PC-9 (cell line): ENCODE measurements at regions not wholly inside any gene's neighbourhood (a gene's known extent, or its start where the extent isn't known, plus 50 kb on each side); places are given as distances from the start of the nearest gene placed in this dataset.

ENCODE experiments used
- BruUV-seq: library from RNA; stranded (reverse); fragments of 400-500 nt; replicated peaks from 2 replicates; lab custom pipeline; 2021; lab: Mats Ljungman, UMichigan
- CTCF ChIA-PET: fragments of 300-600 bp; sonication (Branson Sonifier 250); formaldehyde crosslinking; loops from one replicate; lab custom pipeline; 2022; ENCODE audit warnings: antibody characterized with exemption; lab: Charles Lee
- POLR2A ChIA-PET: fragments of 300-600 bp; sonication (Branson Sonifier 250); formaldehyde crosslinking; loops from one replicate; lab custom pipeline; 2022; ENCODE audit warnings: antibody characterized with exemption; ENCODE audit not compliant: unreplicated experiment; lab: Charles Lee
- DNase-seq, 2 experiments: peaks; one replicate each; pipeline versions ENCODE4 v3.0.0 to v3.0.0-alpha.2; 2015 to 2022; ENCODE audit warnings: mixed read lengths in 1 of 2
- H2AFZ ChIP-seq: fragments of 200-600 bp; sonication (generic); 2 replicates; pipeline ENCODE4 v1.8.1; 2017; ENCODE audit warnings: antibody characterized with exemption
- H3F3A ChIP-seq: fragments of 200-600 bp; sonication (generic); 2 replicates; pipeline ENCODE4 v1.8.1; 2017; ENCODE audit warnings: antibody characterized with exemption, mild to moderate bottlenecking, low read depth; ENCODE audit not compliant: insufficient read depth
- H3K27ac ChIP-seq: fragments of 200-600 bp; sonication (generic); 2 replicates; pipeline ENCODE4 v1.6.1; 2016; ENCODE audit warnings: mixed run types
- H3K27me3 ChIP-seq: fragments of 200-600 bp; sonication (generic); 2 replicates; pipeline ENCODE4 v1.6.1; 2016; ENCODE audit warnings: low read depth, mixed run types; ENCODE audit not compliant: insufficient read depth
- H3K36me3 ChIP-seq: fragments of 200-600 bp; sonication (generic); 2 replicates; pipeline ENCODE4 v1.6.1; 2016; ENCODE audit warnings: low read depth, mixed run types
- H3K4me1 ChIP-seq: fragments of 200-600 bp; sonication (generic); replicated peaks from 2 replicates; pipeline ENCODE4 v1.6.1; 2016; ENCODE audit warnings: mixed run types; ENCODE audit not compliant: insufficient read depth
- H3K4me2 ChIP-seq: fragments of 200-600 bp; sonication (generic); 2 replicates; pipeline ENCODE4 v1.6.1; 2017; ENCODE audit warnings: mixed run types
- H3K4me3 ChIP-seq: fragments of 200-600 bp; sonication (generic); 2 replicates; pipeline ENCODE4 v1.6.1; 2016; ENCODE audit warnings: mixed run types
- H3K79me2 ChIP-seq: fragments of 200-600 bp; sonication (generic); 2 replicates; pipeline ENCODE4 v1.6.1; 2017; ENCODE audit warnings: low read depth, mixed run types
- H3K9me2 ChIP-seq: fragments of 200-600 bp; sonication (generic); 2 replicates; pipeline ENCODE4 v1.8.1; 2017; ENCODE audit warnings: mild to moderate bottlenecking; ENCODE audit not compliant: insufficient read depth
- H3K9me3 ChIP-seq: fragments of 200-600 bp; sonication (generic); 2 replicates; pipeline ENCODE4 v1.8.1; 2016; ENCODE audit warnings: low read depth; ENCODE audit not compliant: insufficient read depth
- H4K20me1 ChIP-seq: fragments of 200-600 bp; sonication (generic); 2 replicates; pipeline ENCODE4 v1.8.1; 2017; ENCODE audit not compliant: insufficient read depth
- CTCF ChIP-seq: fragments of 200-600 bp; sonication (generic); conservative IDR thresholded peaks from 2 replicates; pipeline ENCODE4 v1.6.1; 2017; ENCODE audit warnings: mixed run types, antibody characterized with exemption, mild to moderate bottlenecking, moderate library complexity
- EZH2 ChIP-seq: fragments of 200-600 bp; sonication (generic); IDR thresholded peaks from 2 replicates; pipeline ENCODE4 v1.8.0; 2017; ENCODE audit warnings: antibody characterized with exemption, low read depth
- intact Hi-C: fragments of 100-400 bp; cut with micrococcal nuclease; formaldehyde crosslinking; loops from one replicate; pipeline ENCODE4 v1.10.0; 2022; ENCODE audit not compliant: unreplicated experiment

- Histone ChIP-seq H3K27me3 (no peaks in the 10 kb centered on the region), H3K4me2 (no peak overlapping the region), H3K9me3 (no peaks in the 10 kb centered on the region), H3K4me1 (no peaks in the 10 kb centered on the region), H4K20me1 (no peaks in the 10 kb centered on the region), H3K4me3 (no peak overlapping the region), H2AFZ (no peak overlapping the region), H3F3A (no peaks in the 10 kb centered on the region), H3K36me3 (no peaks in the 10 kb centered on the region), H3K27ac (no peak overlapping the region), H3K79me2 (no peaks in the 10 kb centered on the region), H3K9me2 (no peaks in the 10 kb centered on the region)
- no TSS peak for BruUV-seq
- POLR2A ChIA-PET = no interaction called here
- no peak for TF ChIP-seq EZH2
- TF ChIP-seq CTCF = no peak
- intact Hi-C loops = no loop called here
- DNase-seq = no peak
- CTCF ChIA-PET = no interaction called here
Measured at GRCh38 chr4:58658701-58659100, 1548.5 kb upstream of the IGFBP7 start.

GRCh38 chr4:58653251-58653650 lies 1543.1 kb upstream of the IGFBP7 start:
- Histone ChIP-seq H3K27me3 (no peaks in the 10 kb centered on the region), H3K36me3 (no peaks in the 10 kb centered on the region)

GRCh38 chr4:58649226-58649625 lies 1539.0 kb upstream of the IGFBP7 start:
- H3K9me3 ChIP-seq = no peaks in the 10 kb centered on the region
- no peaks in the 10 kb centered on the region for H3K9me2 ChIP-seq
- no peaks in the 10 kb centered on the region for H3K36me3 ChIP-seq
- no peaks in the 10 kb centered on the region for H4K20me1 ChIP-seq
- H2AFZ ChIP-seq = no peak overlapping the region
- H3K4me2 ChIP-seq = no peak overlapping the region
- no peaks in the 10 kb centered on the region for H3K79me2 ChIP-seq
- H3K4me3 ChIP-seq = no peak overlapping the region
- no TSS peak for BruUV-seq
- no peak for DNase-seq
- H3K27ac ChIP-seq = no peak overlapping the region
- ChIA-PET CTCF (no interaction called here), POLR2A (no interaction called here)
- TF ChIP-seq CTCF (no peak), EZH2 (no peak)
- intact Hi-C loops = no loop called here
- H3F3A ChIP-seq = no peaks in the 10 kb centered on the region
- no peaks in the 10 kb centered on the region for H3K4me1 ChIP-seq
- H3K27me3 ChIP-seq = no peaks in the 10 kb centered on the region

More at GRCh38 chr4:58653251-58653650, 1543.1 kb upstream of the IGFBP7 start:
- H3K9me2 ChIP-seq = no peaks in the 10 kb centered on the region
- H3K4me2 ChIP-seq = no peak overlapping the region
- no peak for DNase-seq
- TF ChIP-seq CTCF = no peak
- no peak for TF ChIP-seq EZH2
- no peaks in the 10 kb centered on the region for H3F3A ChIP-seq
- no peaks in the 10 kb centered on the region for H4K20me1 ChIP-seq
- H3K79me2 ChIP-seq = no peaks in the 10 kb centered on the region
- no peaks in the 10 kb centered on the region for H3K9me3 ChIP-seq
- H3K27ac ChIP-seq = no peak overlapping the region
- H3K4me1 ChIP-seq = no peaks in the 10 kb centered on the region
- BruUV-seq = no TSS peak
- H3K4me3 ChIP-seq = no peak overlapping the region
- ChIA-PET POLR2A (no interaction called here), CTCF (no interaction called here)
- intact Hi-C loops = no loop called here
- no peak overlapping the region for H2AFZ ChIP-seq
